GM12891 (cell line): ENCODE measurements at regions not wholly inside any gene's neighbourhood (a gene's known extent, or its start where the extent isn't known, plus 50 kb on each side); places are given as distances from the start of the nearest gene placed in this dataset.

Source experiments
- DNase-seq: peaks from one replicate; pipeline ENCODE4 v3.0.0; 2011; ENCODE audit warnings: low spot score; ENCODE audit not compliant: insufficient read length
- FAIRE-seq: peaks from 2 replicates; lab custom pipeline; 2011; peaks lifted over from hg19 to GRCh38; lab: Jason Lieb, UNC
- PAX5 ChIP-seq: IDR thresholded peaks from 2 replicates; pipeline ENCODE4 v1.6.1; 2011; ENCODE audit warnings: low read length, moderate library complexity, mild to moderate bottlenecking; ENCODE audit not compliant: insufficient read depth, severe bottlenecking
- POLR2A ChIP-seq: IDR thresholded peaks from 2 replicates; pipeline ENCODE4 v1.6.1; 2011; ENCODE audit warnings: low read depth, low read length, control low read depth
- POLR2AphosphoS5 ChIP-seq: IDR thresholded peaks from 2 replicates; pipeline ENCODE4 v1.6.1; 2011; ENCODE audit warnings: low read depth, low read length, control low read depth
- POU2F2 ChIP-seq: IDR thresholded peaks from 2 replicates; pipeline ENCODE4 v1.6.1; 2011; ENCODE audit warnings: low read depth, mild to moderate bottlenecking, control low read depth, low read length, moderate library complexity
- SPI1 ChIP-seq: IDR thresholded peaks from 2 replicates; pipeline ENCODE4 v1.6.1; 2011; ENCODE audit warnings: low read depth, low read length, control low read depth
- TAF1 ChIP-seq: IDR thresholded peaks from 2 replicates; pipeline ENCODE4 v1.6.1; 2011; ENCODE audit warnings: low read depth, low read length, control low read depth

DNA sequence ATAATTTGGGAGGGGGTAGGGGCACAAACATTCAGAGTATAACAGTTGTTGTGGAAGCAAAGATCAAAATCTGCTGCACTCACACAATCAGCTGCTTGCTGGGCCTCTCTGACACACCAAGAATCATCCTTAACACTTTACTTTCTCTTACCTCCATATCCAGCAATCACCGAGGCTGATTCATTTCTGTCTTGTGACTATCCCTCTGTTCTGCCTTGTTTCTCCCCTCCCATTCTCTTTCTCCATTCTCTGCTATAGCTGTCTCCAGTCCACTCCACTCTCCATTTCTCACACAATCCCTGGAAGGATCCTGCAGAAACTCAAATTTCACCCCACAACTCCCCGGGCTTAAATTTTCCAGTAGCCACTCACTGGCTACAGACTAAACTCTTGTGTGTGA, 91.8 kb upstream of the NGF start:
- DNase-seq (no peak), FAIRE-seq (no peak)
- no peak for TF ChIP-seq POU2F2

DNA sequence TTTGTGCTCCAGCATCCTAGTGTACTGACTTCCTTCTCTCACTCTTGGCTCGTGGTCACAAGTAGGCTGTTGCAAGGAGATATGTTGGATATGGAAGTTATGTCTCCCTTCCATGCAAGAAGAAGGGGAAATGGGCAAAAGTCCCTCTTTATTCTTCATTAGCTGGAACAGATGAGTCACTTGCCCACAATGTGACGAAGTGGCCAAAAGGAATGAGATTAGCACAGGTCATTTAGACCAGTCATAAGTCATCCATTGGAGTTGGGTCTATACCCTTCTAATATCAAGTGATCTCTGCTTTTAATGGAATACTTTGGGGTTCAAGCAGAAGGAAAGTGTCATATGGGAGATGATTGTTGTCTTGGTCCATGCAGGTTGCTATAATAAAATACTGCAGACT, 91.2 kb upstream of the NGF start:
- FAIRE-seq (no peak), DNase-seq (no peak)
- TF ChIP-seq PAX5 (no peak), TAF1 (no peak), POLR2A (no peak), POLR2AphosphoS5 (no peak), POU2F2 (no peak), SPI1 (no peak)

DNA sequence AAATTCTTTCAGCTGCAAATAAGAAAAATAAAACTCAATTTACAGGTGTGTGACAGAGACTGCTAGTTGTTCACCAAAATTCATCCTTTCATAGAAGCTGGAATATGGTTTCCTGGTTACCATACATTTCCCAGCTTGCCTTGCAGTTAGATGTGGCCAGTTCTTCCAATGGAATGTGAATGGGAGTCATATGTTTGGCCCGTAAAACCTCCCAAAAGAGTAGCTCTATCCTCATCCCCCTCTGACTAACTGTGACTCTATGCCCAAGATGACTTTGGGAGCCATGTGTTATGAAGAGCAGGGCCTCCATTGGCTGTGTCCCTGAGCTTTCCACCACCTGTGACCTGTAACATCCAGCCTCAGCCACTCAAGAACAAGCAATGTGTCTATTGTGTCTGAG, 90.6 kb upstream of the NGF start:
- FAIRE-seq, result no peak
- DNase-seq, result no peak
- TF ChIP-seq SPI1 (no peak), TAF1 (no peak), POU2F2 (no peak), POLR2AphosphoS5 (no peak), PAX5 (no peak), POLR2A (no peak)

DNA sequence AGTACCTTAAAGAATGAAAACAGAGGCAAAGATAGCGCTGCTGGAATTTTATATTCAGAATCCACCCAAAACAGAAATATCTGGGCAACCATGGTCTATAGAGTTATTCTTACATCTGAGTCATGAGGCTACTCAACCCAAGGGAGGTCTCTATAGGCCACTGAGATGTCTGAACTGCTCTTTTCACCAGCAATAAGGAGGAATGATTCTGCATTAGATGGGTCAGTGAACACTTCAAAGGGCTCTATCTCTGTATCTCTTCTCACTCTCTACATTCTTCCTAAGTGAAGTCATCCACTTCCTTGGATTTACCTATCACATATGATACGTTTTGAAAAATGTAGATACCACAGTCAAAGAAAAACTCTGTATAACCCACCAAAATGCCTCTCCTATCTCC, 90.2 kb upstream of the NGF start:
- no peak for DNase-seq
- FAIRE-seq, result no peak

DNA sequence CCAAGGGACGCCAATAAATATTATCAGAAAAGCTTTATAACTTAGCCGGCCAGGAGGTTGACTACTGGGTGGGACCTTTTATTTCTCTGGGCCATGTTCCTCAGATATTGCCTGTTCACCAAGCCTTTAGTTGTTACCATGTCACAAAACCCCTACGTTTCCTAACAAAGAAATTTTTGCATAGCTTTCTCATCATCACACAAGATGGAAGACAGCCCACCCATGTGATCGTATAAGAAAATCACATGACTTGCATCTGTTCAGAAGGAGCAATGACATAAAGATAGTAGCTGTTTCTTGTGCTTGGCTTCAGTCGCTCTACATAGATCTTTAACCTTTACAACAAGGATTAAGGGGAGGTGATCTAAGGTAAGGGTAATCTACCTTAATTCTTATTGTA, 88.9 kb upstream of the NGF start:
- DNase-seq (no peak), FAIRE-seq (no peak)
- TF ChIP-seq POLR2A (no peak), POU2F2 (no peak), POLR2AphosphoS5 (no peak), SPI1 (no peak), PAX5 (no peak), TAF1 (no peak)

More for the DNA sequence above, 90.2 kb upstream of the NGF start:
- no peak for TF ChIP-seq TAF1
- no peak for TF ChIP-seq POU2F2
- no peak for TF ChIP-seq POLR2AphosphoS5
- TF ChIP-seq PAX5, result no peak
- no peak for TF ChIP-seq SPI1
- no peak for TF ChIP-seq POLR2A

DNA sequence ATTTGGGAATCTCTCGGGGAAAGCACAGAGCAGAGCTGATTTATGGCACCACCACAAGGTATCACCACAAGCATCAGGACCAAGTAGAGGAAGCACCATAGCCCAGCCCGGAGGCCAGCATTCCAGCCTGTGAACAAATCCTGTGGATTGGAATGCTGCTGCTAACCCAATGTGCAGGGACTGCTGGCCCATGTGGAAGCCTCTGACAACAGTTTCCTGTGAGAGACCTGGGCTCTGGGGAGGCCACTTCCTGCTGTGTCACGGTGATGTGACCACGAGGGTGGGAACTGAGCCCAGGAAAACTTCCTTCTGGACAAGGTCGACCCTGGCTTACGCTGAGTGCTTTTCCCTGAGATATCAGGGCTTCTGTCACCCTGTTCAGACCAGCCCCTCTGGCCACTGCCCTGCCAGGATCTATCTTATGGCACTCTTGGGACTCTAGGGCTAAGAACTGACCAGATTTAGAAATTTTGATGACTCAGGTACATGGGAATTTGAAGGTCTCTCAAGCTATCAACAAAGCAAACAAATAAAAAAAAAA, 88.3 kb upstream of the NGF start:
- TF ChIP-seq SPI1, result no peak
- TF ChIP-seq POU2F2, result no peak
- no peak for TF ChIP-seq POLR2AphosphoS5
- no peak for TF ChIP-seq POLR2A
- no peak for TF ChIP-seq PAX5
- no peak for TF ChIP-seq TAF1
- no peak for FAIRE-seq
- DNase-seq, result no peak

DNA sequence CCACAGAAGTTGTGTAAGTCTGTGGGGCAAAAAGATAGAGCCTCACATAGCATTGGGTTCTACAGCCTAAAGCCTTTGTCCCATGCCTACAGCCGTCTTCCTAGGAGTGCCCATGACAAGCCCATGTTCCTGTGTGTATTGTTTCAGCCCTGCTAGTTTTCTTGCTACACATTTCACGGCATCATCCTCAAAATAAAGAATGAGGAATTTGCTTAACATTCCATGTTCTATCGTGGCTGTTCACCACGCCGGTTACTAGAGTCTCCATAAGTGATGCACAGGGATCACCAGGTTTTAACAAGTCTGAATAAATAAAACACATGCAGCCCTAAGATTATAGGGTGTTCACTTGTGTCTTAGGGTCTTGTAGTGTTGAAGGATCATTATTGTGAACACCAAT, 87.4 kb upstream of the NGF start:
- DNase-seq (no peak), FAIRE-seq (no peak)
- no peak for TF ChIP-seq POLR2A
- no peak for TF ChIP-seq TAF1
- TF ChIP-seq PAX5, result no peak
- no peak for TF ChIP-seq SPI1
- no peak for TF ChIP-seq POU2F2
- no peak for TF ChIP-seq POLR2AphosphoS5

DNA sequence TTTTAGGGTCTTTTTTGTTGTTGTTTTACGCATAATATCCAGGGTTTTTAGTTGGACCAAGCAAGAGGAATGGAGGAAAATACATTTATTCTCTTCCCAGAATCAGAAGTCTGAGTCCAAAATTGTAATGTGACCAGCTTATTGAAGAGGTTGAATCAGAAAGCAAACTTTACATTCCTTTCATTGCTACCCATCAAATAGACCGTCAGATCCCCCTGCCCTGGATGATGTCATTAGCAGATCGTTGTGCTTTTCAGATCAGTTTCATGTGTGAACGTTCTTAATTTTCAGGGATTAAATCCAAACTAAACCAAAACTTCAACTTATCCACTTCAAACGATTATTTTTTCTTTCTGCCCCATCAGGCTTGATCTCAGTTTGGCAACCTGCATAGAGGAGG, 85.7 kb upstream of the NGF start:
- no peak for FAIRE-seq
- no peak for DNase-seq

DNA sequence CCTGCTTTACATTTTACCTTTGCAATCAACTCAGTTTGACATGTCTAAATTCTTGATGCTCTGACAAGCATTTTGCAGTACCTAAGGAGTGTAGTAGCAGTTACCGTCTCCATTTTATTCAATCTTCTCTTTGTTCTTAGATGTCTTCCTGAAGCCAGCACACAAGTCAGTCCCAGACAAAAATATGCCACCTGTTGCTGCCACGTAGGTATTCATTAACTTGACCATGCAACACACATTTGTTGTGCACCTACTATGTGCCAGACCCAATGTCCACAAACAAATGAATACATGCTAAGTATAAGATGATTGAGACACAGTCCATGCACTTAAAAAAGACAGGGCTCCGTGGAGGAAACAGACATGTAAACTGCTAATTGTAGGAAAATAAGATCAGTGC, 81.5 kb upstream of the NGF start:
- no peak for FAIRE-seq
- TF ChIP-seq POLR2A (no peak), SPI1 (no peak), PAX5 (no peak), POU2F2 (no peak), POLR2AphosphoS5 (no peak), TAF1 (no peak)
- no peak for DNase-seq

More for the DNA sequence above, 85.7 kb upstream of the NGF start:
- TF ChIP-seq SPI1, result no peak
- no peak for TF ChIP-seq POLR2A
- no peak for TF ChIP-seq POU2F2
- TF ChIP-seq TAF1, result no peak
- no peak for TF ChIP-seq POLR2AphosphoS5
- TF ChIP-seq PAX5, result no peak

DNA sequence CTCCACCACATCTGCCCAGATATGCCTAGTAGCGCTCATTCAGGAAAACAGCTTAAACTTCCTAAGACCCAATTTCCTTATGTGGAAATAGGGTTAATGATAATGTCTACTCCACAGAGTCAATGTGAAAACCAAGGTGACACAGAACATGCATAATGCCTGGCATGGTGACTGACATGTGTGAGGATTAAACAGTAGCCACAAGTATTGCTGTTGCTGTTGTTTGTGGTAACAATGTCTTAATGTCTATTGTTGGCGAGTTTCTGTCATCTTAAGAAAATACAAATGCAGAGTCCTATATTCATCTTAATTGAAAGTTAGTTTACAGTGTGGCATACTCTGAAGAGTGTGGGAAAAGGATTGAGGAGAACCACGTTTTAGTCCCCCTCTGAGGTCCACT, 75.6 kb upstream of the NGF start:
- DNase-seq (no peak), FAIRE-seq (no peak)
- TF ChIP-seq POU2F2 (no peak), POLR2AphosphoS5 (no peak), PAX5 (no peak), POLR2A (no peak), SPI1 (no peak)

DNA sequence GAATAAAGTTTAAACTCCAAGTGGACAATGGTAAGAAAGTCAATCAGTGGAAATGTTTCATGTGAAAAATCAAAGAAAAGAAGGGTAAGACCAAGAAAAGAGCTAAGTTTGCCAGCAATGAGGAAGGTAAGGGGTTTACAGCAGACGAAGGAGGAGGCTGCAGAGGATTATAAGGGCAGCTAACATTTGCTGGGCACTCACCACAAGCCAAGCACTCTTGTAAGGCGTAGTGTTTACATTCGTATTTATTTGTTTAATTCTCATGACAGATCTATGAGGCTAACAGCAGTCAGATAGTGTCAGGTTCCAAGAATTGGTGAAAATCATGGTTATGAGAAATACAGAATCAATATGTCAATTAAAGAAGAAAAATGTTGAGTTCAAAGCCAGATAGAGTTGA, 75.2 kb upstream of the NGF start:
- FAIRE-seq (no peak), DNase-seq (no peak)
- TF ChIP-seq POU2F2 (no peak), POLR2A (no peak), SPI1 (no peak), PAX5 (no peak), POLR2AphosphoS5 (no peak), TAF1 (no peak)

DNA sequence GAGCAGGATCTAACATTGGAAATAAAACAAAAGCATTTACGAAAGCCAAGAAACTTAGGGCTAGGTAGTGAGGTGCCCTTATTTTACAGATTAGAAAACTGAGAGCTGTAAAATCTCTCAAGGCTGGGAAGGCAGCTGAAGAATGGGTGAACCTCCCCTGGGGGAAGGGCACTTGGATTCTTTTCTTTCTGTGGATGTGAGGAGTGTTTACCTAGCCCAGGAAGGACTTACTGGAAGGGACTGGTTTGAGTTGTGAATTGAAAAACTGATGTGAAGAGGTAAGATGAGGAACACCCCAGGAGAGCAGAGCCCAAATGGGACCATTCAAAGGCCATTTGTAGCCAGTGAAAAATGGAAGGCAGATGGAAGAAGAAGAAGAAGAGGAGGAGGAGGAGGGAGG, 74.7 kb upstream of the NGF start:
- TF ChIP-seq TAF1 (no peak), POLR2A (no peak), POLR2AphosphoS5 (no peak), POU2F2 (no peak), PAX5 (no peak), SPI1 (no peak)
- no peak for FAIRE-seq
- no peak for DNase-seq
